ENCODE measurements at regions not wholly inside any gene's neighbourhood (a gene's known extent, or its start where the extent isn't known, plus 50 kb on each side); places are given as distances from the start of the nearest gene placed in this dataset.

GRCh38 chr16:7013990-7014389 is 318.7 kb upstream of the RBFOX1 start:
- DNase-seq (ENCODE audit: low read depth) = no peak

- no peak for DNase-seq (ENCODE audit: low read depth)
These were observed 328.4 kb upstream of the RBFOX1 start for GRCh38 chr16:7004266-7004665.

- no peak for DNase-seq (ENCODE audit: low read depth)
These were observed 339.1 kb upstream of the RBFOX1 start for GRCh38 chr16:6993544-6993943.

- DNase-seq (ENCODE audit: low read depth) = no peak
These were observed 343.8 kb upstream of the RBFOX1 start for GRCh38 chr16:6988846-6989245.

GRCh38 chr16:6977916-6978315 is 354.7 kb upstream of the RBFOX1 start:
- DNase-seq (ENCODE audit: low read depth) = no peak

GRCh38 chr16:6977291-6977690 is 355.4 kb upstream of the RBFOX1 start:
- no peak for DNase-seq (ENCODE audit: low read depth)

GRCh38 chr16:6976716-6977115 is 355.9 kb upstream of the RBFOX1 start:
- no peak for DNase-seq (ENCODE audit: low read depth)

- no peak for DNase-seq (ENCODE audit: low read depth)
These were observed 362.3 kb upstream of the RBFOX1 start for GRCh38 chr16:6970171-6970857.

- no peak for DNase-seq (ENCODE audit: low read depth)
These were observed 363.1 kb upstream of the RBFOX1 start for GRCh38 chr16:6969594-6969993.

GRCh38 chr16:6967796-6968320 is 364.8 kb upstream of the RBFOX1 start:
- DNase-seq (ENCODE audit: low read depth) = no peak

GRCh38 chr16:6966925-6967324 is 365.7 kb upstream of the RBFOX1 start:
- DNase-seq (ENCODE audit: low read depth) = no peak

GRCh38 chr16:6964679-6965078 is 368.0 kb upstream of the RBFOX1 start:
- DNase-seq (ENCODE audit: low read depth) = no peak

- no peak for DNase-seq (ENCODE audit: low read depth)
These were observed 370.9 kb upstream of the RBFOX1 start for GRCh38 chr16:6961704-6962103.

GRCh38 chr16:6958184-6958583 is 374.5 kb upstream of the RBFOX1 start:
- DNase-seq (ENCODE audit: low read depth) = no peak

- no peak for DNase-seq (ENCODE audit: low read depth)
These were observed 375.0 kb upstream of the RBFOX1 start for GRCh38 chr16:6957681-6958080.

- no peak for DNase-seq (ENCODE audit: low read depth)
These were observed 376.1 kb upstream of the RBFOX1 start for GRCh38 chr16:6956511-6956910.

GRCh38 chr16:6955303-6955702 is 377.3 kb upstream of the RBFOX1 start:
- no peak for DNase-seq (ENCODE audit: low read depth)

- no peak for DNase-seq (ENCODE audit: low read depth)
These were observed 383.4 kb upstream of the RBFOX1 start for GRCh38 chr16:6949240-6949639.

GRCh38 chr16:6947291-6947690 is 385.4 kb upstream of the RBFOX1 start:
- DNase-seq (ENCODE audit: low read depth) = no peak

GRCh38 chr16:6946802-6947201 is 385.8 kb upstream of the RBFOX1 start:
- no peak for DNase-seq (ENCODE audit: low read depth)

- no peak for DNase-seq (ENCODE audit: low read depth)
These were observed 386.5 kb upstream of the RBFOX1 start for GRCh38 chr16:6946106-6946505.

- DNase-seq (ENCODE audit: low read depth) = no peak
These were observed 391.7 kb upstream of the RBFOX1 start for GRCh38 chr16:6940968-6941367.

- no peak for DNase-seq (ENCODE audit: low read depth)
These were observed 395.0 kb upstream of the RBFOX1 start for GRCh38 chr16:6937641-6938040.

- DNase-seq (ENCODE audit: low read depth) = no peak
These were observed 399.7 kb upstream of the RBFOX1 start for GRCh38 chr16:6932871-6933385.

Measured in GM04504 (cell line).